CD4-positive, alpha-beta T cell treated with Interleukin-21 for 1 hour (primary cell): ENCODE measurements at regions not wholly inside any gene's neighbourhood (a gene's known extent, or its start where the extent isn't known, plus 50 kb on each side); places are given as distances from the start of the nearest gene placed in this dataset.
"Not testable (repeated sequence)": the region's sequence is repeated elsewhere in the genome, so short reads cannot be mapped to it uniquely, and the experiment has no call there.

Source experiments
- DNase-seq: peaks from one replicate; pipeline ENCODE4 v3.0.0-alpha.2; 2020

DNA sequence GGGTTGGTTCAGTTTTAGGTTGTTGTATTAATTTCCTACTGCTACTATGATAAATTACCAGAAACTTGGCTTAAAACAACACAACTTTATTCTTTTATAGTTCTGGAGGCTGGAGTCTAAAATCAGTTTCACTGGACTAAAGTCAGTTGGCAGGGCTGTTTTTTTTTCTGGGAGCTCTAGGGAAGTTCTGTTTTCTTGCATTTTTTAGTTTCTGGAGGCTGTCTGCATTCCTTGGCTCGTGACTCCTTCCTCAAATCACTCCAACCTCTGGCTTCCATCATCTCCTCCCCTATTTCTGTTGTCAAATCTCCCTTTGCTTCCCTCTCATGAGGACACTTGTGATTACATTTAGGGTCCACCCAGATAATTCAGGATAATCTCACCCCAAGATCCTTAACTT lies 51.3 kb upstream of the SUB1 start:
- DNase-seq: no peak

DNA sequence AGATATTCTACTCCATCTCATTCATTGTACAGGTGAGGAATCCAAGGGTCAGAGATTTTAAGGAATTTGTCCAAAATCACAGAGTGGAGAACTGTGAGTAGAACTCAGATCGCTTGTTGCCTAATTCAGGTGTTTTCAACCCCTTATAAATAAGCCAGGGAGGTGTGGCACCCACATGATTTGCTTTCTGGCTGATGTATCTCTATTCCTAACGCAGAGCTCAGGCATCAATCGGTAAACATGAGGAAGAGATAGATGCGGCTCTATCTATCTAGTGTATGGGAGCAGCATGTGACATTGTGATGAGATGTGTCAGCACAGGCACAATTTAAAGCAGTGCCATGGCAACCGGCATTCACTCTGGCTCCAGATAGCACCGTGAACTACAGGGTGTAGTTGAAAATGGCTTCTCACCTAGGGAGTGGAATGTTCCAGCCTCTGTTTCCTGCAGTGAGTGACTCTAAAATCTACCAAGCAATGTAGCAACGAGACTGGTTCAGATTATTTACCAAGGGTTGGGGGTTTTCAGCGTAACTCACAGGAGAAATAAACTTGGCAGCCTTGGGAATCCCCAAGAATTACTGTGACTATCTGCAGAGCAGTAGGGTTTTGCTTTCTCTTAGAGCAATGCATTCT lies 53.4 kb upstream of the SUB1 start:
- DNase-seq: peak; percentile 80

DNA sequence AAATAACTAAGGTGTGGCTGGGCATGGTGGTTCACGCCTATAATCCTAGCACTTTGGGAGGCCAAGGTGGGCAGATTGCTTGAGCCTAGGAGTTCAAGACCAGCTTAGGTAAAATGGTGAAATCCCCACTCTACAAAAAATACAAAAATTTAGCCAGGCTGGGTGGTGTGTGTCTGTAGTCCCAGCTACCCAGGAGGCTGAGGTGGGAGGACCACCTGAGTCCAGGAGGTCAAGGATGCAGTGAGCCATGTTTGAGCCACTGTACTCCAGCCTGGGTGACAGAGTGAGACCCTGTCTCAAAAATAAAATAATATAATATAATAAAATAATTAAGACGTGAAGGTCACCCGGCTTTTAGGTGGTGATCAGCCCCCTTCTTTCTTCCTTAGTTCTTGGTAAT lies 58.0 kb upstream of the SUB1 start:
- not testable (repeated sequence) for DNase-seq

DNA sequence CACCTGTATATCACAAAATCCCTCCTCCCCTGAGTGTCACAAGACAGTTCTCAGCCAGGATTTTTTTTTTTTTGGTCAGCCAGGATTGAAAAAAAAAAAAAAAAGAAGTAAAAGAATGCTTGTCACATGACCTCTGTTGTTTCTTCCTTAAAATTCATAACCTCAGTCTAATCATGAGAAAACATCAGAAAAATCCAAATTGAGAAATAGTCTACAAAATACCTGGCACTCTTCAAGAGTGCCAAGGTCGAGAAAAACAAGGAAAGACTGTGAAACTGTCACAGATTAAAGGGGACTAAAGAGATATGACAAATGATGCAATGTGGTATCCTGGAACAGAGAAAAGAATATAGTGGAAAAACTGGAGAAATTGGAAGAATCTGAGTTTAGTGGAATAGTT lies 58.5 kb upstream of the SUB1 start:
- DNase-seq: no peak

DNA sequence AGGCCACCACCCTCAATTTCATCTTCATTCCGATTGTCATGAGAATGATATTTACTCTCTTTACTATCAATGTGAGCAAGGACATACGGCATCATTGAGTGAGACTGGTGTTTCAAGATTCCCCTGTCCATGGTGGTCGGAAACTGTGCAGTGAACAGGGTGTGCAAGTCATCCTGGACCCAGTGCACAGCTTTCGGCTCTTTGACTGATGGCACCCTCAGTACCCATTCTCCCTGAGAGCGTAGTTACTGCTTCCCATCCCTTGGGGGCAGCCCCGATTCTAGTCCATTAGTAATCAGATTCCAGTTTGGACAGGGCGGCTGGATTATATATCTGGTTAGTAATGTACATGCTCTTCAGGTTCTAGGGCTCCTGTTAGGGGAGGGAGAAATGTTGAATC lies 61.7 kb upstream of the SUB1 start:
- DNase-seq: peak; percentile 20

DNA sequence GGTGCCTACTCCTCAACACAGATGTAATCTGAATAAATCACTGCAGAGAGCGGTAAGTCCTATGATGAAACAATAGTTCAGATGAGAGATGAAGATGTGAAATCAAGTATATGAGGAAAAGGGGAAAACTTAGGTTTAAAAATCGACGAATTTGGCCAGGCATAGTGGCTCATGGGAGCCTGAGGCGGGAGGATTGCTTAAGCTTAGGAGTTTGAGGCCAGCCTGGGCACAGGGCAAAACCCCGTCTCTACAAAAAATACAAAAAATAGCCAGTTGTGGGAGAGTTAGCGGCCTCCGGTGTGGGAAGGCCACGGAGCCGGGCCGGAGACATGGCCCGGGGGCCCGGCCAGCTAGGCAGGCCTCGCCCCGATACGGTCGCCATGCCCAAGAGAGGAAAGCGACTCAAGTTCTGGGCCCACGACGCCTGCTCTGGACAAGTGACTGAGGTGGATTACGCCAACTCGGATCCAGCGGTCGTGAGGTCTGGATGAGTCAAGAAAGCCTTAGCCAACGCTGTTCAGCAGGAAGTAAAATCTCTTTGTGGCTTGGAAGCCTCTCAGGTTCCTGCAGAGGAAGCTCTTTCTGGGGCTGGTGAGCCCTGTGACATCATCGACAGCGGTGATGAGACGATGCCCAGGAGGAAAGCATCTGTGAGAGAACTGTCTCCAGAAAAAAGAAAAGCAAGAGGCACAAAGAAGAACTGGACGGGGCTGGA lies 62.8 kb upstream of the SUB1 start:
- peak; percentile 44 for DNase-seq

DNA sequence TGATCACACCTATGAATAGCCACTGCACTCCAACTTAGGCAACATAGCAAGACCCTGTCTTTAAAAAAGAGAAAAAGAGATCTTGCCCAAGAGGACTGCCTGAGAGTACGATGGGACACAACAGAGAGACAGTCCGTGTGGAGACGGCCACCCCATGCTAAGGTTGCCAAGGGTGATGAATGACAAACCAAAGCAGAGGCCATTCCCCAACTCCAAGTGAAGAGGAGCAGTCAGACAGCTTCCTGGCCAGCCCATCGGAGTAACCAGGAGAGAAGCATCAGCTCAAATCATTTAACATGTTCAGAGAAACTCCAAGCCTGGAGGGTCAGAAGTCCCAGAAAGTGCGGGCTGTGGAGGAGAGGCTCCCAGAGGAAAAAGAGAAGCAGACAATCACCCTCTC lies 63.9 kb upstream of the SUB1 start:
- no peak for DNase-seq

DNA sequence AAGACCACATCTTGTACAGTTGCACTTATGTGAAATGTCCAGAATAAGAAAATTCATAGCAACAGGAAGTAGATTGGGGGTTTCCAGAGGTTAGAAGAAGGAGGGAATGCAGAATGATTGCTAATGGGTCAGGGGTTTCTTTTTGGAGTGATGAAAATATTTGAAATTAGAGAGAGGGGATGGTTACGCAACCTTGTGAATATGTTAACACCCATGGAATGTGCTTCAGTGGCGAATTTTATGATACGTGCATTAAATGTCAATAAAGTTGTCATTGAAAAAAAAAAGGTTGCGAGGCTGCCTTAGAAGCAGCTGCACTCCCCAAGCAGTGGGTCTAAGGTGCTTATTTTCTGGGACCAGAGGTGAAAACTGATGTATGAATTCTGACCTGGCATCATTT lies 64.4 kb upstream of the SUB1 start:
- DNase-seq: no peak

DNA sequence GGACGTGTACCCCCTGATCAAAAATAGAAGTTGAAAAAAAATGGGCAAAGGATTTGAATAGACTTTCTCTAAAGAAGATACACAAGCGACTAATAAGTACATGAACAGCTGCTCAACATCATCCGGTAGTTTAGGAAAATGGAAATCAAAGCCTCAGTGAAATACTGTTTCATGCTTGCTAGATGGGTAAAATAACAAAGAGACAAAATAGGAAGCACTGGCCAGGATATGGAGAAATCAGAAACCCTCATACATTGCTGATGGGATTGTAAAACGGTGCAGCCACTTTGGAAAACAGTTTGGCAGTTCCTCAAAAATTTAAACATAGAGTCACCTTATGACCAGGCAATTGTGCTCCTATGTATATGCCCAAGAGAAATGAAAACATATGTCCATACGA lies 65.0 kb upstream of the SUB1 start:
- DNase-seq: no peak

DNA sequence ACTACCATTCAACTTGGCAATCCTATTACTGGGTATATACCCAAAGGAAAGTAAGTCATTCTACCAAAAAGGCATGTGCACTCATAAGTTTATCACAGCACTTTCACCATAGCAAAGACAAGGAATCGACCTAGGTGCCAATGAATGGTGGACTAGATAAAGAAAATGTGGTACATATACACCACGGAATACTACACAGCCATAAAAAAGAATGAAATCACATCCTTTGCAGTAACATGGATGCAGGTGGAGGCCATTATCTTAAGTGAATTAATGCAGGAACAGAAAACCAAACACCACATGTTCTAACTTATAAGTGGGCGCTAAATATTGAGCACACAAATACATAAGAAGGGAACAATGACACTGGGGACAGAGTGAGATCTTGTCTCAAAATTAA lies 65.8 kb upstream of the SUB1 start:
- no peak for DNase-seq

DNA sequence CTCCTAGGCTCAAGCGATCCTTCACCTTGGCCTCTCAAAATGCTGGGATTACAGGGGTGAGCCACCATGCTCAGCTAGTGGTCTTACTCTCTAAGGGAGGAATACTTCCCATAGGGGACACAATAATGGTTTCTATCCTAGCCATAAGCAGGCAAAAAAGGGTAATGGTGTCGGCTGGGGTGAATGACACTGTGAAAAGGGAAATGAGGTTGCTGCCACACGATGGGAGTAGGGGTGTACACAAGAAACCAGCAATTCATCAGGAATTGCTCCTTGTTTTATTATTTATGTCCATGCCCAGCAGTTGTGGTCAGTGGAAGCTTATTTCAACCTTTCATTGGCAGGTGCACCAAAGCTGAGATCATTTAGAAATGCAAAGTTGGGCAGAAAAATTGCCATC lies 70.3 kb upstream of the ZFR start:
- no peak for DNase-seq

DNA sequence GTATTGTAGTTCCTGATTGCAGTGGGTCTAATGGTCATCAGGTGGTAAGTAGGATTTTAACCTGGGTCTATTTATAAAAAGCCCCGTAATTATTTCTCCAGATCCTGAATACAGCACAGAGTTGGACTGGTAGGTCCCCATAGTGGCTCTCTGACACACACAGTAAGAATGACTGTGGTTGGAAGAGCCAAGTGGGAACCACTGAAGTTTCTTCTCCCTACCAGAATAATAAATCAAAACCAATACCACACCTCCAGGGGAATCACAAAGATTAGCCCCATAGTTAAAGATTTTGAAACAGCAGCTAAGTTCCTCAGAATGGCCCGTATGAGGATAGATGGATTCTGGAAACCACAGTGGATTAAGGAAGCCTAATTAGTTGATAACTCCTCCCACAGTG lies 68.4 kb upstream of the ZFR start:
- DNase-seq: no peak

DNA sequence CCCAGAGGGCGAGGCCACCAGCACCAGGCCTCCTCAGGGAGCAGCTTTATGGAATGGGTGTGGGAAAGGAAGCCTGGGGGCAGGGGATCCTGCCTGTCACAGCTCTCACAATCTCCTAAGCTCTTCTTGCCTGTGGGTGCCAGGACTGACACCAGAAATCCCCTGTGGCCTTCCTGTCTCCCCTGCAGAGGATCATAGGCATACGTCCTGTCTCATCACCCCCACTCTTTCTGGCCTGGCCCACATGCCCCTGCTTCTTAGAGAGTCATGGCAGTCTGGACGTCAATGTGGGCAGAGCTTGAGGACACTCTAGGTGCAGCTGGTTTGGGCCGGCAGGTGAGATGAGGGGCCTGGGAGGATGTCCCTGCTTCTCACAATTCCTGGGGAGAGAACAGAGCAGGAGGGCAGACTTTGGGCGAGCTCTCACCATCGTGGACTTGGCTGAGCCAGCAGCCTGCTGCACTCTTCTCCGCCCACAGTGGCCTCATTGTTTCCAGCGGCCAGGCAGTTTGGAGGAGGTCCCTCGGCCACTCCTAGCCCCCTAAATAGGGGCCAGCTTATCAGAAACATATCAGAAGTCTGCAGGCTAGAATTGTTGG lies 67.3 kb upstream of the ZFR start:
- DNase-seq: no peak

DNA sequence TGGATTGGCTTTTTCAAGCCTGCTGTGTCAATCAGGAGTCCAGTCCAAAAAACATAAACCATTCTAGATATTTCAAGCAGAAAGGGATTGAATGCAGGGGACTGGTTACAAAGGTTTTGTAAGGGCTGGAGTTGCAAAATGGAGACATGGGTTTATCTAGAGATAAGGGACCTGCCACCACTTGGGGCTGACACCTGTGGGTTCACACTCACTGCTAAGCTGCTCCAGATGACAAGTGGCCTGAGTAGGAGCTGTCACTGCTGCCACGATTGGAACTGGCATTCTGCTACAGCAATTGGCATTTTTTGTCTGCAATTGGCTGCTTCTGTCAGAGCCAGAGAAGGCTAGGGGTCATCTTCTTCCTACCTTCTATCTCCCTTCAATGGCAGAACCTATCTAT lies 66.3 kb upstream of the ZFR start:
- no peak for DNase-seq

DNA sequence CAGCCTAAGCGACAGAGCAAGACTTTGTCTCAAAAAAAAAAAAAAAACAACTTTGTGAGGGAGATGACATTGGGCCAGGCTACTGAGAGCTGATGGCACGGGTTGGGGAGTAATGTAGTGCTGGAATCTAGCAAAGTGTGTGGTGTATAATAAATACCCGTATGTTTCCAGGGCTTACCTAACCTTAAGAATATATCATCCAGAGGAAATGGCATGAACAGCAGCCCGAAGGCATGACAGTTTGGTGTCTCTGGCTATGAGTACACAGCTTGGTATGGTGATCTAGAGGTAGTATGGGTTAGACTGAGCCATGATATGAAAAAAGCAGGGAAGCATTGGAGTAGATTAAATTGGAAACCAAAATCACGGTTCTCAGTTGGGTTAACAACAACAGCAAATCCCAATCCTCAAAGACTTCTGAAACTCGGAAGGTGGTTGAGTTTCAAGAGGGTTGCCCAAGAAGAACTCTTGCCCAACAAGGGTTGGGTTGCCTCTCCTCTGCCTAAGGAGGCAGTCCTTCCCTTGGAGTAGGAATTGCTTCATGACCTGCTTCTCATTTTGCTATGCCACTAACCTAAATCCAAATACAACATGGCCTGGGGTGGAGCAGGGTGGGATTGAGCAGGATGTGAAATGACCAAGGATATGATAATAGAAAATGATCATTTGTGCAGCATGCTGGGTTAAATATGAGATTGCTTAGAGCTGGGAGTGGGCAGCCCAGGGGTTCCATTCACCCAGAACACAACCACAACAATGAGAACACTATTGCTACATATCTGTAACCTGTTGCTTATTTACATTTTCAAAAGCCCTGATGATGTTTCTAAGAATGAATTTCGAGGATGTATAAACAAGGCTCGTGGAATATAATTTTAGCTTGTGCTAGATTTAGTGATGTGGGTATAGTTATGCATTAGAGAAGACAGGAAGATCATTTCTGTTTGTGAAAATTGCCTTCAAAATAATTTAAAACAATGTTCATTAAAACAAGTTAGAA lies 64.6 kb upstream of the ZFR start:
- DNase-seq: no peak

DNA sequence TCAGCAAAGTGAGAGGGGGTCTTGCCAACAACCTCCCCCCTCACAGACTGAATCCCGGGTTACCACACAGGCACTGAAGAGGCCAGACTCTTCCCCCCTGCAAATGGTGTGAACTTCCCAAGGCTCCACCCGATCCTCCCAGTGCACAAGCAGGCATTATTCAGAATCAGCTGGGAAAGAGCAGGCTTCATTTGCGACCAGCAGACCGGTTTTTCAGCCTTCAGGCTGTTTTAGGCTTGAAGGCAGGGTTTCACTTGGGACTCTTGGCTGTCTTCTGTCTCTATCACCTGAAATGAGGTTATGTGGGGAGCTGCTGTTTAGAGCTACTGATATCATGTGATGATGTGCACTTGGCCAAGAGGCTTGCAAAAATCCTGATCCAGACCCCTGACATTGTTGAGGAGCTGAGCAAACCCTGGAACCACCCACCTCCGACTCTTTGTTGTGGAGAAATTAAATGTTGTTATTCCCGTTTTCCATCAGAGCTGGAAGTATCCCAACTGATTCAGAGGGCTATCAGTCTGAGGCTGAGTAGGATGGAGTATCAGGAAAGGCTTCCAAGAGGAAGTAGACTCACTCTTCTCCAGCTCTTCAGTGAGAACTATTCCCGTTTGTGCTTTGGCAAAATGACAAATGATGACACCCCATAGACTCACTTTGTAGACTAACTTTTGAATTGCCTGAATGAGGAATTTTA lies 63.3 kb upstream of the ZFR start:
- DNase-seq: no peak

DNA sequence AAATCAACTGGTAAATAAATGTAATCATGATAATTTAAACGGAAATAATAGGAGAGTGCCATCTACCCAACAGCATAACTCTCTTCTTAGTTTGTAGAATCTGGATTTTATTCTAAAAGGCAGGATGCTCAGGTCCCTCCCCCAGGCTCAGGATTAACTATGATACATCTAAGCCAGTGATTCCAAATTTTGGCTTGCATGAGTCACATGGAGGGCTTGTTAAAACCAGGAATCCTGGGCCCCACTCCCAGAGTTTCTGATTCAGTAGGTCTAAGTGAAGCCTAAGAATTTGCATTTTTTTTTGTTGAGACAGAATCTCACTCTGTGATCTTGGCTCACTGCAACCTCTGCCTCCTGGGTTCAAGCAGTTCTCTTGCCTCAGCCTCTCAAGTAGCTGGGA lies 62.3 kb upstream of the ZFR start:
- no peak for DNase-seq

DNA sequence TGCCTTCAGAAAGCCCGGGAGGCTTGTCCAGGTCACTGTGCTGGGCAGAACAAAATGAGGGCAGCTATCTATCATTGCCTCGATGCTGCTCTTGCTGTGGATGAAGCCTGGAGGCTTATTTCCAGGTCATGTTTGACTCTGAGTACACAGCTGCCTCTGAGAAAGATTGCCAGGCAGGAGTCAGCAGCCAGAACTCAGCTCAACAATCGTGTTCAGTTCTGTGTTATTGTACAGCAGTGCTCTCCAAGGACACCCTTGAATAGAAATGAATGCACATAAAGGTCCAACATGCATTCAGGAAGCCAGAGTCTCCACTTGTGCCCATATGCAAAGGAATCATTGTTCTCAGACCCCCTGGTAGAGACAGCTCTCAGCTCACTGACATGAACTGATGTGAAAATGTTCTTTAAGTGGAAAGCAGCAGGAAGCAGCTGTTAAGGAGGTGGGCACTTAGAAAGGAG lies 61.7 kb upstream of the ZFR start:
- no peak for DNase-seq

DNA sequence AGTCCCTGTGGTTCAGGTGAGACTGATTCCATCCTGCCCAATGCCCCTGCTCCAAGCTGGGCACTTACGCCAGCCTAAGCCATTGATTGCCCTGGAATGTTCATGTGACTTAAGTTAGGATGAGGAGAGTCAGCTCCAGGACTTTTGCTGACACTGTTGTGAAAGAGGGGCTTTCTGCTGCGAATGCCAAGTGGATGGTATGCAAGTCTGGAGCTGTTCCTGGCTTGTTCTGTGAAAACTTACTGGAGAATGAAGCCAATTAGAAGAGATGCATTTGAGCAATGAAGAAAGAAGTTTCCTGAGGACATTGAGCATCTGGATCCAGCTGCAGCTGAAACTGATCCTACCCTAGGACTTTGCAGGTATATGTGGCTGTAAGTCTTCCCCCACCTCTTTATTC lies 61.2 kb upstream of the ZFR start:
- DNase-seq: no peak

DNA sequence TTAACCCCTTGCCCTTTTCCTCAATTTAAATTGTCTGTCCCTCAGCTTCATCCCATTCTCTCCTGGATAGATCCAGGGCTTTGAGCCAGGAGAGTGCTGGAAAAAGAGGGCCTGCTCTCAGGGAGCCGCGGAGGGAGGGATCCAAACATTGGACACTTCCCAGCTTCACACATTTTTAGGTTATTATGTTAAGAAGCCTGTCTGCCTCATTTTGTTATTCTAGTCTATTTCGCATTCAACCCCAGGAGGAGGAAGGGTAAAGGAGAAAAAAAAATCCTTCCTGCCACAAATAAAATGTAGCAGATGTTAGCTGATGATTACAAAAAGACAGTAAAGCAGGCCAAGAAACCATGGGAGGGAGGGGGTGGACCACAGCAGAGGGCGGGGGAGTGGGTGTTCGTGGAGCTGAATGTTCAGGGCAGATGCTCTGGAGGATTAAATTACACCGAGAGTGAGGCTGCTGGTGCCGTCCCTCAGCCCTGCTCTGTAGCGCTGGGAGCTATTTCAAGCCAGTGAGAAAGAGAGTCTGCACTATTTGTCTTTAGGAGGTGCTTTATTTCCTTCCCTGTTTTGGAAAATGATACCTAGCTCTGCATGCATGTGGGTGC lies 60.6 kb upstream of the ZFR start:
- peak; percentile 2 for DNase-seq

DNA sequence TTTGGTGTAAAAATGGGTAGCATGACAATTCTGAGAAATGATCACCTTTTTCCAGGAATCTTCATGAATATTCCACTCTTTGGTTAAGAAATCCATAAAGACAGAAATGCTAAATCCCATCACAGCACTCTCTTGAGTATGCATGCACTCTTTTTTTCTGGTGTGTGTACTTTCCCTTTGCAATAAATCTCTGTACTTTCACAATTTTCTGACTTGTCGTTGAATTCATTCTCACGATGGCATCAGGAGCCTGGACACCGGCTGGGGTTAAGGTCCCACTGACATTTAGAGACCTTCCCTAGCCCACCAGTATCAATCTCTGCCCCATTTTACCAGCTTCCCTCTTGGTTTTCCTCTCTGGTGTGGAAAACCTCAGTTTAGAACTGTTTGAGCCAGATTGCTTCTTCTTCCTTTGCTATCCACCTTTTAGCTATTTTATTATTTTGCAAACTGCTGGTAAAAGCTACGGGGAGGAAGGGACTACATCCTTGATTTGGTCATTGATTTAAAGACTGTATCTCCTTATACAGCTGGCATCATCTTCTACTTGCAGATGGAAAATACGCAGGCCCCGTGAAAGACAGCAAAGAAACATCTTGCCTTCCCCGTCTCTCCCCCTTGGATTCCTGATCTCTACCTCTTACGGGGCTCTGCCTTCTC lies 59.9 kb upstream of the ZFR start:
- no peak for DNase-seq

DNA sequence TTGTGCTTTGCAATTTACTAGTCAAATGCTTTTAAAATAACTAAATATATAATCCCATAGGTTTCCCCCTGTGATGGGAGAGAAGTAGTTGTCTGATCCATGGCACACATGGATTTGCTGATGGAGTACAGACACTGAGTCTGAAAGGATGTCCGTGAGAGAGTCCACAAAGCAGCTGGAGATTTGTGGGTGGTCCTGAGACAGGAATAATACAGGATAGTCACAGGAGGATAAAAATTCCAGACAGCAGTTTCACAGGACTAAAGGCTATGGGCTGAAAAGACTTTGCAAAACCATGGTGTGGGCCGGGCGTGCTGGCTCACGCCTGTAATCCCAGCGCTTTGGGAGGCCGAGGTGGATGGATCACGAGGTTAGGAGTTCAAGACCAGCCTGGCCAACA lies 58.7 kb upstream of the ZFR start:
- no peak for DNase-seq
